HG03045 (cell line): ENCODE measurements at regions not wholly inside any gene's neighbourhood (a gene's known extent, or its start where the extent isn't known, plus 50 kb on each side); places are given as distances from the start of the nearest gene placed in this dataset.
"Not testable (repeated sequence)": the region's sequence is repeated elsewhere in the genome, so short reads cannot be mapped to it uniquely, and the experiment has no call there.

ENCODE experiments used
- ATAC-seq: cut with Tn5 transposase; IDR thresholded peaks from one replicate; pipeline ENCODE4 v1.9.1; 2021; ENCODE audit warnings: mild to moderate bottlenecking, moderate library complexity; ENCODE audit not compliant: unreplicated experiment

DNA sequence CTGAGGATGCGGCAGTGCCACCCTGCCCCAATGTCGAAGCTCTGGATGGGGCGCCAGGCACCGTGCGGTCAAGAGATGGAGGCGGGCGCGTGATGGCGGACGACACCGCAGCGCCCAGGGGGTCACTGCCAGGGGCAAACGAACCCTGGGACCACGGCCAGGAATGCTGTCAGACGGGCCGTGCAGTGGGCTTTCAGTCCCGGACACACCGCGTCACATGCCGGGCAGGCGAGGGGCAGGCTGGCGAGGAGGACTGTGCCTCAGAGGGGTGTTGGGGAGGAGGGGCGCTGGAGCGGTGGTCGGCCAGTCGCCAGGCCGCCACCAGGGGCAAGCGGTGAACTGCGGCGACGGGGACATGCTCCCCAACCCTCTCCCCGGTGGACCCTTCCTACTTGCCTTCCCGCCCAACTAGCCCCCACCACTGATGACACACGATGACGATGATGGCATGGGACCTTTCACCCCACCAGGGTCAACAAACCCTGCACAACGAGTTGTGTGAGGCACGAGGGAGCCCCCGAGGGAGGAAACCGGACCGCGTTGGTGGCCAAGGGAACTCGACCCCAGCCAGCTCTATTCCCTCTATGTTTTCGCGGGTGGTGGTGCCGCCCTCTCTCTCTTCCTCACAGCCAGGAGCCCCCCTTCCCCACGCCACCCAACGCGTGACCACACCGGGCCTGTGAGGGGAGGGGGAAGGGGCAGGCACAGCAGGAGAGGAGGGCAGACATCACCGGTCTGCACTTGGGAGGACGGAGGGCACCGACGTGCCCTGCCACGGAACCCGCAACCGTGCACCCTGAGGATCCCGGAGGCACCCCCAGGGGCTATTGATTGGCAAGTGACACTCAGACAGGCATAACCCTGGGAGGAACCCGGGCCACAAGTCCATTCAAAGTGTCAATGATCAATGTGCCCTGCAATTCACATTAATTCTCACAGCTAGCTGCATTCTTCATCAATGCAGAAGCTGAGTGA lies 1960.9 kb upstream of the DEFB115 start:
- no peak for ATAC-seq

GRCh38 chr20:29297411-29298270 lies 1959.8 kb upstream of the DEFB115 start:
- no peak for ATAC-seq

DNA sequence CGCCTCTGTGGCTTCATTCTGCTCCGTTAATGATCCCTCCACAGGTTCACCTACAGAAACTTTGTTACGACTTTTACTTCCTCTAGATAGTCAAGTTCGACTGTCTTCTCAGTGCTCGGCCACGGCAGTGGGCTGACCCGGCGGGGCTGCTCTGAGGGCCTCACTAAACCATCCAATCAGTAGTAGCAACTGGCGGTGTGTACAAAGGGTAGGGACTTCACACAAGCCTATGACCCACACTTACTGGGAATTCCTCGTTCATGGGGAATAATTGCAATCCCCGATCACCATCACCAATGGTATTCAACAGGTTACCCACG lies 1959.2 kb upstream of the DEFB115 start:
- ATAC-seq, result no peak

DNA sequence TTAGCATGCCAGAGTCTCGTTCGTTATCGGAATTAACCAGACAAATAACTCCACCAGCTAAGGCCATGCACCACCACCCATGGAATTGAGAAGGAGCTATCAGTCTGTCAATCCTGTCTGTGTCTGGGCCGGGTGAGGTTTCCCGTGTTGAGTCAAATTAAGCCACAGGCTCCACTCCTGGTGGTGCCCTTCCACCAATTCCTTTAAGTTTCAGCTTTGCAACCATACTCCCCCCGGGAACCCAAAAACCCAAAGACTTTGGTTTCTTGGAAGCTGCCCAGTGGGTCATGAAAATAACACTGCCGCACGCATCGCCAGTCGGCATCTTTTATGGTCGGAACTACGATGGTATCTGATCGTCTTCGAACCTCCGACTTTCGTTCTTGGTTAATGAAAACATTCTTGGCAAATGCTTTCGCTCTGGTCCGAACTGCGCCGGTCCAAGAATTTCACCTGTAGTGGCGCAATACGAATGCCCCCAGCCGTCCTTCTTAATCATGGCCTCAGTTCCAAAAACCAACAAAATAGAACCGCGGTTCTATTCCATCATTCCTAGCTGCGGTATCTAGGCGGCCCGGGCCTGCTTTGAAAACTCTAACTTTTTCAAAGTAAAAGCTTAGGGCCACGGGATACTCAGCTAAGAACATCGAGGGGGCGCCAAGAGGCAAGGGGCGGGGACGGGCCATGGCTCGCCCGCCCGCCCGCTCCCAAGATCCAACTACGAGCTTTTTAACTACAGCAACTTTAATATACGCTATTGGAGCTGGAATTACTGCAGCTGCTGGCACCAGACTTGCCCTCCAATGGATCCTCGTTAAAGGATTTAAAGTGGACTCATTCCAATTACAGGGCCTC lies 1958.5 kb upstream of the DEFB115 start:
- ATAC-seq, result no peak

GRCh38 chr20:29299811-29300578 lies 1957.5 kb upstream of the DEFB115 start:
- no peak for ATAC-seq

GRCh38 chr20:29300579-29301551 lies 1956.6 kb upstream of the DEFB115 start:
- ATAC-seq, result no peak

DNA sequence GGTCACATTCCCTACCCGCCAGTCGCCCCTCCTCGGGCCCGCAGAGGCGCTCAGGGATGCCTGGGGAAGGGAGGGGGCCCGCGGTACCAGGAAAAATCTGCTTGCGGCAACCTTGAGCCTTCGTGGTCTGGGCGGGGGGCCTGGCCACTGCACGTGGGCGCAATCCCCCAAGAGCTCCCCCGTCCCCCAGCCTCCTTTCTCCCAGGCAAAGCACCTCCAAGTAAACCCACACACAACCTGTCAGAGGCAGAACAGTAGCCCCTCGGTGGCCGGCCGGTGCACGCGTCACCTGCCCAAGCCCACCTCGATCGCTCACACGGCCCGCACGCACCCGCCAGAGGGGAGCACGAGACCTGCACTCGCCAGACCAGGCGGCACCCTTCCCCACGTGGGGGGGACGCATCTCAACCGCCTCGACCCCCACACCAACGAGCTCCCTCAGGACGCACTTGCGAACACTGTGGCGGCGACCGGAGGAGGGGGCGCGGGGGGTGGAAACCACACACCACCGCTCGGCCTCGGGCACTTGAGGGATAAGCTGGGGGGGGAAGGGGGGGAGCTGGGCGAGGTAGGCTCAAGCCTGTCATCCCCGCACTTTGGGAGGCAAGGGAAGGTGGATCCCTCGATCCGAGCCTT lies 1955.7 kb upstream of the DEFB115 start:
- no peak for ATAC-seq

GRCh38 chr20:29302979-29303644 lies 1954.4 kb upstream of the DEFB115 start:
- no peak for ATAC-seq

GRCh38 chr20:29306390-29307072 lies 1950.9 kb upstream of the DEFB115 start:
- no peak for ATAC-seq

DNA sequence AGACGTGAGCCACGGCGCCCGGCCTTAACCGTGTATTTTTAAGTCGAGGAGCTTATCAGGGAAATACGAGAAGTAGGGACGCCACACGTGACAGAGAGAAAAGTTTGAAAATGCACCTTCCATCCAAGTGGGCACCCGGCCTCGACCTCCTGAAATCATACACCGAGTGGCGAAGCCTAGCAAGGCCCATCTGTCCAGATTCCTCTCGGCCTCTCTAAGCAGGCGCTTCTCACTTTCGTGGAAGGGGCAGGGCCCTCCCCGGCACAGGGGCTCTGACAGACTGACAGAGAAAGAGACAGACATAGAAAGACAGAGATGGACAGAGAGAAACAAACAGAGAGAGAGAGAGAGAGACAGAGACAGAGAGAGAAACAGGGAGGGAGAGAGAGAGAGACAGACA lies 1950.0 kb upstream of the DEFB115 start:
- not testable (repeated sequence) for ATAC-seq

DNA sequence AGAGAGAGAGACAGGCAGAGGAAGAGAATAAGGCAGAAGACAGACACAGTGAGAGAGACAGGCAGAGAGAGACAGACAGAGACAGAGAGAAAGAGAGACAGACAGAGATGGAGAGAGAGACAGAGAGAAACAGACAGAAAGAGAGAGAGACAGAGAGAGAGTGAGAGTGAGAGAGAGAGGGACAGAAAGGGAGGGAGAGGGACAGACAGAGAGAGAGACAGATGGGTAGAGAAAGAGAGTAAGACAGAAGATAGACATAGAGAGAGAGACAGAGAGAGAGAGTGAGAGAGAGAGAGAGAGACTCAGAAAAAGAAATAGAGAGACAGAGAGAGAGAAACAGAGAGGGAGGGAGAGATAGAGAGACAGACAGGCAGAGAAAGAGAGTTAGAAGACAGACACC lies 1948.5 kb upstream of the DEFB115 start:
- not testable (repeated sequence) for ATAC-seq

DNA sequence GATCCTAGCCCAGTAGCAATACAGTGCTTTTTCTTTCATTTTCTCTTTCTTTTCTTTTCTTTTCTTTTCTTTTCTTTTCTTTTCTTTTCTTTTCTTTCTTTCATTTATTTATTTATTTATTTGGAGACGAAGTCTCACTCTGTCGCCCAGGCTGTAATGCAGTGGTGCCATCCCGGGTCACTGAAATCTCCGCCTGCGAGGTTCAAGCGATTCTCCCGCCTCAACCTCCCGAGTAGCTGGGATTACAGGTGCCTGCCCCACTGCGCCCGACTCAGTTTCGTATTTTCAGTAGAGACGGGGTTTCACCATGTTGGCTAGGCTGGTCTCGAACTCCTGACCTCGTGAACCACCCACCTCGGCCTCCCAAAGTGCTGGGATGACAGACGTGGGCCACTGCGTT lies 1948.0 kb upstream of the DEFB115 start:
- ATAC-seq, result not testable (repeated sequence)

- ATAC-seq, result not testable (repeated sequence)
These were observed 1946.4 kb upstream of the DEFB115 start for GRCh38 chr20:29311046-29311445.

DNA sequence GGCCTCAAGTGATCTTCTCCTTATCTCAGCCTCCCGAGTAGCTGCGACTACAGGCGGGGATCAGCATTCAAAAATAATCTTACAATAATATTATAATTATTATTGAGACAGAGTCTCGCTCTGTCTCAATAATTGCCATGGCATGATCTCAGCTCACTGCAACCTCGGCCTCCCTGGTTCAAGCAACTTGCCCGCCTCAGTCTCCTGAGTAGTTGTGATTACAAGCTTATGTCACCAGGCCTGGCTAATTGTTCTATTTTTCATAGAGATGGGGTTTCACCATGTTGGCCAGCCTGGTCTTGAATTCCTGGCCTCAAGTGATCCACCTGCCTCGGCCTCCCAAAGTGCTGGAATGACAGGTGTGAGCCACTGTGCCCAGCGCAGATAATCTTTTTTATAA lies 1944.8 kb upstream of the DEFB115 start:
- not testable (repeated sequence) for ATAC-seq

DNA sequence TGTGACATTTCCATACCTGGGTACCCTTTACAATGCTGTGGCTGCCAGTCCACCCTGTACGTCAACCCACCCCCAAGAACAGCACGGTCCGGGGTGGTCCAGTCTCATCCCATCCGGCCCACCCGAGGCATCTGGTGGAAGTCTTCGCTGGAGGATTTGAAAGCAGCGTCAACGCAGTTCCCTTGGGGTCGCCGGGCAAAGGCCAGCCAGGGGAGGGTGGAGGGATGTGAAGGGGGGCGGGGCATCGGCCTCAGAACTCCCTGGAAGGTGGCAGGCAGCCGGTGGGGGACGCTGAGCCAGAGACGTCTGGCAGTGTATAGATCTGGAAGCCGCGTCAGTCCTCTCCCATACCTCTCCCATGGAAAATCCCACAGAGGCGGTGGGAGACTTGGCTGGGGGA lies 1944.0 kb upstream of the DEFB115 start:
- ATAC-seq, result no peak

- no peak for ATAC-seq
These were observed 1943.2 kb upstream of the DEFB115 start for GRCh38 chr20:29314294-29314693.

DNA sequence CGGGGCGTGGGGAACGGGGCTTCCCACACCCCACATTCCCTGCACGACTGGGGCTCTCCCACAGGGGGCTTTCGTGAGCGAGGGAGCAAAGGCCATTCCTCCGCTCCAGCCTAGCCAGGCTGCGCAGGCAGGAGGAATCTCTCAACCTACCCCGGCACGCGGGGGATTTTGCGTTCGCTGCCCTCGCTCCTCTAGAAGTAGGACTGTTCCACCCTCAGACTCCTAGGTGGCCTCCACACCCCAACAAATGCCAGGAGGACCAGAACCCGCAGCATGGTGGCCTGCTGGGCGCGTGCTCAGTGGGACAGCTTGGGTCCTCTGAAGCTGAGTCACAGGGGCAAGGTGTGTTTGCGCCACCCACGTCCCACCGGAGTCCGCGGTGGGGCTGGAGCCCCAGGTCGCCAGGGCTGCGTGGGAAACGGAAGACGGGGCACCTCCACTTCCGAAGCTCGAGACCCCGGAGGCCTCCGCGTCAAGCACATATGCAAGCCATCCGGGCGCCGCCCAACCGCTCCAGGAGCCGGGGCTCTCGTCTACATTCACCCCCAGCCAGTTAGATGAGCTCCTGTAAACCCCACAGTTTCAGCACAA lies 1938.5 kb upstream of the DEFB115 start:
- no peak for ATAC-seq
